GM10248 (cell line): ENCODE measurements at regions not wholly inside any gene's neighbourhood (a gene's known extent, or its start where the extent isn't known, plus 50 kb on each side); places are given as distances from the start of the nearest gene placed in this dataset.
"Not testable (repeated sequence)": the region's sequence is repeated elsewhere in the genome, so short reads cannot be mapped to it uniquely, and the experiment has no call there.

Experiments used
- CTCF ChIA-PET: fragments of 300-600 bp; sonication (Branson Sonifier 250); formaldehyde crosslinking; extraction: SDS; loops from one replicate; lab custom pipeline; 2021; ENCODE audit warnings: antibody characterized with exemption; lab: Yijun Ruan, JAX
- POLR2A ChIA-PET: fragments of 350-650 bp; sonication (Branson Sonifier 250); formaldehyde crosslinking; extraction: SDS; loops from one replicate; lab custom pipeline; 2020; ENCODE audit warnings: antibody characterized with exemption; lab: Yijun Ruan, JAX
- DNase-seq: peaks from one replicate; pipeline ENCODE4 v3.0.0; 2012; ENCODE audit errors: extremely low spot score
- CTCF ChIP-seq: IDR thresholded peaks from 2 replicates; pipeline ENCODE4 v1.5.1; 2012; ENCODE audit warnings: mild to moderate bottlenecking, low read depth; ENCODE audit errors: extremely low read depth, missing control alignments, control extremely low read depth

GRCh38 chr14:106766145-106766544 lies 1239.8 kb downstream of the TMEM121 start:
- ChIA-PET CTCF (interaction anchor here (1.2 to 2.3 kb wide), 6 partner anchors 8 to 75 kb away, joined by 3 to 16 read pairs (median 3); no protein-coding TSS in a partner anchor), POLR2A (no interaction called here)
- TF ChIP-seq CTCF = no peak
- no peak for DNase-seq

GRCh38 chr14:106766551-106767277 lies 1240.3 kb downstream of the TMEM121 start:
- peak; percentile 28 for TF ChIP-seq CTCF
- CTCF ChIA-PET = interaction anchor here (1.4 to 2.3 kb wide), 5 partner anchors 8 to 75 kb away, joined by 3 to 16 read pairs (median 3); no protein-coding TSS in a partner anchor
- POLR2A ChIA-PET, DNase-seq: not testable (repeated sequence)

- DNase-seq, POLR2A ChIA-PET: not testable (repeated sequence)
- CTCF ChIA-PET = interaction anchor here (0.9 kb wide), 1 partner anchor 77 kb away, joined by 5 read pairs; no protein-coding TSS in a partner anchor
Observed at GRCh38 chr14:106768230-106768629, 1241.8 kb downstream of the TMEM121 start.

- CTCF ChIA-PET = interaction anchor here (0.9 kb wide), 1 partner anchor 78 kb away, joined by 5 read pairs; no protein-coding TSS in a partner anchor
- DNase-seq, POLR2A ChIA-PET: not testable (repeated sequence)
Observed at GRCh38 chr14:106768972-106769700, 1242.8 kb downstream of the TMEM121 start.

- DNase-seq, CTCF ChIA-PET, POLR2A ChIA-PET: not testable (repeated sequence)
Observed at GRCh38 chr14:106770158-106770672, 1243.8 kb downstream of the TMEM121 start.

- POLR2A ChIA-PET = not testable (repeated sequence)
- TF ChIP-seq CTCF = peak; percentile 58
- CTCF ChIA-PET = interaction anchor here (0.6 to 7.1 kb wide), 9 partner anchors 9 to 244 kb away, joined by 3 to 55 read pairs (median 3); no protein-coding TSS in a partner anchor
- peak; percentile 32 for DNase-seq
Observed at GRCh38 chr14:106774889-106775480, 1248.6 kb downstream of the TMEM121 start.

- no peak for DNase-seq
- POLR2A ChIA-PET = no interaction called here
- no peak for TF ChIP-seq CTCF
- CTCF ChIA-PET = interaction anchor here (0.7 to 7.1 kb wide), 11 partner anchors 8 to 158 kb away, joined by 3 to 55 read pairs (median 4); no protein-coding TSS in a partner anchor
Observed at GRCh38 chr14:106776395-106776983, 1250.1 kb downstream of the TMEM121 start.
